ENCODE measurements at regions not wholly inside any gene's neighbourhood (a gene's known extent, or its start where the extent isn't known, plus 50 kb on each side); places are given as distances from the start of the nearest gene placed in this dataset.

DNA sequence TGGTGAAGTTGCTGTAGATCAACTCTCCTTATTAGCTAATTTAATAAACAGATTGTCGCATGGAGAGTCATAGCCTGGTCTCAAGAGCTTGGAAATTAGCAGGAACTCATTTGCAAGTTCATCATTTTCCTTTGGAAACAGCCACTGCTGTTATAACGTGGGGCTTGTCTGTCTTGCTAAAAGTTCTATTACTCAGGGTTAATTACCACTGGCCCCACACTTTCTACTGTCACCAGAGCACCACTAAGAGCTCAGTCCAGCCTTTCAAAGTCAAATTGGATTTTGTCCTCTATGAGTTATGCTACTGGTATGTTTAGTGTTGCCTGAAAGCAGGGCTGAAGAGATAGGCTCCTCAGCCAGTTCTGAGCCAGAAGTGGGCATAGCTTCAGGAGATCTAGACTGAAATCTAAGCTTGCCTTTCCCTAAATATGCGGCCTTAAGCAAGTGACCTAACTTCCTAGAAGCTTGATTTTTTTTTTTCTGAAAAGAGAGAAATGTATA is 292.2 kb downstream of the INSC start:
- TF ChIP-seq CTCF (conservative IDR thresholded peaks at IDR 0.05; ENCODE audit: low read depth in 2 of 2) (no peak), EZH2phosphoT487 (IDR thresholded peaks at IDR 0.05; ENCODE audit: unreplicated experiment) (no peak), EZH2 (IDR thresholded peaks at IDR 0.05; ENCODE audit: low read depth, unreplicated experiment) (no peak), POLR2AphosphoS5 (IDR thresholded peaks at IDR 0.05; ENCODE audit: low read depth) (no peak), JUNB (IDR thresholded peaks at IDR 0.05; ENCODE audit: unreplicated experiment) (no peak), CREB1 (CRISPR knock-in tag; IDR thresholded peaks at IDR 0.05; ENCODE audit: low read depth) (no peak), ZNF331 (CRISPR knock-in tag; IDR thresholded peaks at IDR 0.05; ENCODE audit: low read depth) (no peak), STAT1 (IDR thresholded peaks at IDR 0.05; ENCODE audit: unreplicated experiment) (no peak), ZNF114 (CRISPR knock-in tag; IDR thresholded peaks at IDR 0.05) (no peak), NANOG (IDR thresholded peaks at IDR 0.05; ENCODE audit: borderline replicate concordance) (no peak)
- TF ChIP-seq, protein P1, sequence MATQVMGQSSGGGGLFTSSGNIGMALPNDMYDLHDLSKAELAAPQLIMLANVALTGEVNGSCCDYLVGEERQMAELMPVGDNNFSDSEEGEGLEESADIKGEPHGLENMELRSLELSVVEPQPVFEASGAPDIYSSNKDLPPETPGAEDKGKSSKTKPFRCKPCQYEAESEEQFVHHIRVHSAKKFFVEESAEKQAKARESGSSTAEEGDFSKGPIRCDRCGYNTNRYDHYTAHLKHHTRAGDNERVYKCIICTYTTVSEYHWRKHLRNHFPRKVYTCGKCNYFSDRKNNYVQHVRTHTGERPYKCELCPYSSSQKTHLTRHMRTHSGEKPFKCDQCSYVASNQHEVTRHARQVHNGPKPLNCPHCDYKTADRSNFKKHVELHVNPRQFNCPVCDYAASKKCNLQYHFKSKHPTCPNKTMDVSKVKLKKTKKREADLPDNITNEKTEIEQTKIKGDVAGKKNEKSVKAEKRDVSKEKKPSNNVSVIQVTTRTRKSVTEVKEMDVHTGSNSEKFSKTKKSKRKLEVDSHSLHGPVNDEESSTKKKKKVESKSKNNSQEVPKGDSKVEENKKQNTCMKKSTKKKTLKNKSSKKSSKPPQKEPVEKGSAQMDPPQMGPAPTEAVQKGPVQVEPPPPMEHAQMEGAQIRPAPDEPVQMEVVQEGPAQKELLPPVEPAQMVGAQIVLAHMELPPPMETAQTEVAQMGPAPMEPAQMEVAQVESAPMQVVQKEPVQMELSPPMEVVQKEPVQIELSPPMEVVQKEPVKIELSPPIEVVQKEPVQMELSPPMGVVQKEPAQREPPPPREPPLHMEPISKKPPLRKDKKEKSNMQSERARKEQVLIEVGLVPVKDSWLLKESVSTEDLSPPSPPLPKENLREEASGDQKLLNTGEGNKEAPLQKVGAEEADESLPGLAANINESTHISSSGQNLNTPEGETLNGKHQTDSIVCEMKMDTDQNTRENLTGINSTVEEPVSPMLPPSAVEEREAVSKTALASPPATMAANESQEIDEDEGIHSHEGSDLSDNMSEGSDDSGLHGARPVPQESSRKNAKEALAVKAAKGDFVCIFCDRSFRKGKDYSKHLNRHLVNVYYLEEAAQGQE (IDR thresholded peaks at IDR 0.05; ENCODE audit: unreplicated experiment): no peak
- TF ChIP-seq, protein P2, sequence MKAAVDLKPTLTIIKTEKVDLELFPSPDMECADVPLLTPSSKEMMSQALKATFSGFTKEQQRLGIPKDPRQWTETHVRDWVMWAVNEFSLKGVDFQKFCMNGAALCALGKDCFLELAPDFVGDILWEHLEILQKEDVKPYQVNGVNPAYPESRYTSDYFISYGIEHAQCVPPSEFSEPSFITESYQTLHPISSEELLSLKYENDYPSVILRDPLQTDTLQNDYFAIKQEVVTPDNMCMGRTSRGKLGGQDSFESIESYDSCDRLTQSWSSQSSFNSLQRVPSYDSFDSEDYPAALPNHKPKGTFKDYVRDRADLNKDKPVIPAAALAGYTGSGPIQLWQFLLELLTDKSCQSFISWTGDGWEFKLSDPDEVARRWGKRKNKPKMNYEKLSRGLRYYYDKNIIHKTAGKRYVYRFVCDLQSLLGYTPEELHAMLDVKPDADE (IDR thresholded peaks at IDR 0.05): no peak
- TF ChIP-seq, protein P3, sequence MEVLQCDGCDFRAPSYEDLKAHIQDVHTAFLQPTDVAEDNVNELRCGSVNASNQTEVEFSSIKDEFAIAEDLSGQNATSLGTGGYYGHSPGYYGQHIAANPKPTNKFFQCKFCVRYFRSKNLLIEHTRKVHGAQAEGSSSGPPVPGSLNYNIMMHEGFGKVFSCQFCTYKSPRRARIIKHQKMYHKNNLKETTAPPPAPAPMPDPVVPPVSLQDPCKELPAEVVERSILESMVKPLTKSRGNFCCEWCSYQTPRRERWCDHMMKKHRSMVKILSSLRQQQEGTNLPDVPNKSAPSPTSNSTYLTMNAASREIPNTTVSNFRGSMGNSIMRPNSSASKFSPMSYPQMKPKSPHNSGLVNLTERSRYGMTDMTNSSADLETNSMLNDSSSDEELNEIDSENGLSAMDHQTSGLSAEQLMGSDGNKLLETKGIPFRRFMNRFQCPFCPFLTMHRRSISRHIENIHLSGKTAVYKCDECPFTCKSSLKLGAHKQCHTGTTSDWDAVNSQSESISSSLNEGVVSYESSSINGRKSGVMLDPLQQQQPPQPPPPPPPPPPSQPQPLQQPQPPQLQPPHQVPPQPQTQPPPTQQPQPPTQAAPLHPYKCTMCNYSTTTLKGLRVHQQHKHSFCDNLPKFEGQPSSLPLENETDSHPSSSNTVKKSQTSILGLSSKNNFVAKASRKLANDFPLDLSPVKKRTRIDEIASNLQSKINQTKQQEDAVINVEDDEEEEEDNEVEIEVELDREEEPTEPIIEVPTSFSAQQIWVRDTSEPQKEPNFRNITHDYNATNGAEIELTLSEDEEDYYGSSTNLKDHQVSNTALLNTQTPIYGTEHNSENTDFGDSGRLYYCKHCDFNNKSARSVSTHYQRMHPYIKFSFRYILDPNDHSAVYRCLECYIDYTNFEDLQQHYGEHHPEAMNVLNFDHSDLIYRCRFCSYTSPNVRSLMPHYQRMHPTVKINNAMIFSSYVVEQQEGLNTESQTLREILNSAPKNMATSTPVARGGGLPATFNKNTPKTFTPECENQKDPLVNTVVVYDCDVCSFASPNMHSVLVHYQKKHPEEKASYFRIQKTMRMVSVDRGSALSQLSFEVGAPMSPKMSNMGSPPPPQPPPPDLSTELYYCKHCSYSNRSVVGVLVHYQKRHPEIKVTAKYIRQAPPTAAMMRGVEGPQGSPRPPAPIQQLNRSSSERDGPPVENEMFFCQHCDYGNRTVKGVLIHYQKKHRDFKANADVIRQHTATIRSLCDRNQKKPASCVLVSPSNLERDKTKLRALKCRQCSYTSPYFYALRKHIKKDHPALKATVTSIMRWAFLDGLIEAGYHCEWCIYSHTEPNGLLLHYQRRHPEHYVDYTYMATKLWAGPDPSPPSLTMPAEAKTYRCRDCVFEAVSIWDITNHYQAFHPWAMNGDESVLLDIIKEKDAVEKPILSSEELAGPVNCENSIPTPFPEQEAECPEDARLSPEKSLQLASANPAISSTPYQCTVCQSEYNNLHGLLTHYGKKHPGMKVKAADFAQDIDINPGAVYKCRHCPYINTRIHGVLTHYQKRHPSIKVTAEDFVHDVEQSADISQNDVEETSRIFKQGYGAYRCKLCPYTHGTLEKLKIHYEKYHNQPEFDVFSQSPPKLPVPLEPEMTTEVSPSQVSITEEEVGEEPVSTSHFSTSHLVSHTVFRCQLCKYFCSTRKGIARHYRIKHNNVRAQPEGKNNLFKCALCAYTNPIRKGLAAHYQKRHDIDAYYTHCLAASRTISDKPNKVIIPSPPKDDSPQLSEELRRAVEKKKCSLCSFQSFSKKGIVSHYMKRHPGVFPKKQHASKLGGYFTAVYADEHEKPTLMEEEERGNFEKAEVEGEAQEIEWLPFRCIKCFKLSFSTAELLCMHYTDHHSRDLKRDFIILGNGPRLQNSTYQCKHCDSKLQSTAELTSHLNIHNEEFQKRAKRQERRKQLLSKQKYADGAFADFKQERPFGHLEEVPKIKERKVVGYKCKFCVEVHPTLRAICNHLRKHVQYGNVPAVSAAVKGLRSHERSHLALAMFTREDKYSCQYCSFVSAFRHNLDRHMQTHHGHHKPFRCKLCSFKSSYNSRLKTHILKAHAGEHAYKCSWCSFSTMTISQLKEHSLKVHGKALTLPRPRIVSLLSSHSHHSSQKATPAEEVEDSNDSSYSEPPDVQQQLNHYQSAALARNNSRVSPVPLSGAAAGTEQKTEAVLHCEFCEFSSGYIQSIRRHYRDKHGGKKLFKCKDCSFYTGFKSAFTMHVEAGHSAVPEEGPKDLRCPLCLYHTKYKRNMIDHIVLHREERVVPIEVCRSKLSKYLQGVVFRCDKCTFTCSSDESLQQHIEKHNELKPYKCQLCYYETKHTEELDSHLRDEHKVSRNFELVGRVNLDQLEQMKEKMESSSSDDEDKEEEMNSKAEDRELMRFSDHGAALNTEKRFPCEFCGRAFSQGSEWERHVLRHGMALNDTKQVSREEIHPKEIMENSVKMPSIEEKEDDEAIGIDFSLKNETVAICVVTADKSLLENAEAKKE (CRISPR knock-in tag; IDR thresholded peaks at IDR 0.05): no peak
